Mucosa of descending colon (tissue), 3 donors: ENCODE measurements at regions not wholly inside any gene's neighbourhood (a gene's known extent, or its start where the extent isn't known, plus 50 kb on each side); places are given as distances from the start of the nearest gene placed in this dataset.
"Not testable (repeated sequence)": the region's sequence is repeated elsewhere in the genome, so short reads cannot be mapped to it uniquely, and the experiment has no call there.

Experiments
- ATAC-seq: fragments of 200-7000 bp; cut with Tn5 transposase; one replicate; pipeline ENCODE4 v1.9.1; 2020; ENCODE audit warnings: mild to moderate bottlenecking, moderate library complexity
- DNase-seq, 3 donors: peaks; one replicate each; pipeline ENCODE4 v3.0.0-alpha.2; 2020
- H3K36me3 ChIP-seq: fragments of 200-600 bp; one replicate; pipeline ENCODE4 v1.8.0; 2021; ENCODE audit warnings: low read depth, mild to moderate bottlenecking
- H3K4me1 ChIP-seq: fragments of 200-600 bp; one replicate; pipeline ENCODE4 v1.8.0; 2021; ENCODE audit warnings: low read depth, mild to moderate bottlenecking
- H3K4me3 ChIP-seq: fragments of 200-600 bp; one replicate; pipeline ENCODE4 v1.8.0; 2021; ENCODE audit warnings: mild to moderate bottlenecking
- H3K9me3 ChIP-seq: fragments of 200-600 bp; one replicate; pipeline ENCODE4 v1.8.0; 2021; ENCODE audit warnings: mild to moderate bottlenecking
- intact Hi-C, 2 donors: fragments of 100-400 bp; cut with DNase I in 1 of 2; cut with micrococcal nuclease in 1 of 2; formaldehyde crosslinking; loops; one replicate each; pipeline versions ENCODE4 v1.11.0 to v1.11.1; 2022; cut with DNase I, micrococcal nuclease
- TF ChIP-seq, protein P1 (sequence below): fragments of 200-600 bp; IDR thresholded peaks from one replicate; pipeline ENCODE4 v1.8.0; 2022; ENCODE audit warnings: antibody characterized with exemption, mild to moderate bottlenecking
- donor health status: DM: no; HTN: no; CAD: no; lungs with moderate emphysema.
- donor health status: DM: no; HTN: no; CAD: no.
- donor health status: DM: no; HTN: yes; CAD: no.

DNA sequence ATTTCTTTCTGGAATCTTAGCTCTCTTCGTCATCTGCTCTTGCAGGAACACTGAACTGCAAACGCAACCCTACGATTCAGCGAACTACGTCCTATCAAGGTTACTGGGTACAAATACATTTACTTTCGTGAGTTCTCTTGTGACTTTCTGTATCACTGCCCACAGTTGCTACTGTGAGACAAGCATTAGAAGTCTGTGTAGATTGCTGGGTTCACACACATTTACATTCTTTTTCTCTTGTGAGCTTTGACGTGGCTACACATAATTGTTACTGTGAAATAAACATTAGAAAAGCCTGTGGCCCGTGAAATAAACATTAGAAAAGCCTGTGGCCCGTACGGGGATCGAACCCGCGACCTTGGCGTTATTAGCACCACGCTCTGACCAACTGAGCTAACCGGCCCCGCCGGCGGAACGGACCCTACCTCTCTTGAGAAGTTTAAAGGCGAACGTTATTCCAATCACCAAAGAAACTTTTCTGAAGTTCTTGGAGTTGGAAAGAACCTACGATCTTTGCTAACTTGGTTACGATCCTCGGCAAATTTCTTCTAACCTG is 61.2 kb upstream of the ZNF322 start:
- H3K36me3 ChIP-seq, intact Hi-C loops, DNase-seq, H3K9me3 ChIP-seq, ATAC-seq, H3K4me1 ChIP-seq, H3K4me3 ChIP-seq: not testable (repeated sequence)

DNA sequence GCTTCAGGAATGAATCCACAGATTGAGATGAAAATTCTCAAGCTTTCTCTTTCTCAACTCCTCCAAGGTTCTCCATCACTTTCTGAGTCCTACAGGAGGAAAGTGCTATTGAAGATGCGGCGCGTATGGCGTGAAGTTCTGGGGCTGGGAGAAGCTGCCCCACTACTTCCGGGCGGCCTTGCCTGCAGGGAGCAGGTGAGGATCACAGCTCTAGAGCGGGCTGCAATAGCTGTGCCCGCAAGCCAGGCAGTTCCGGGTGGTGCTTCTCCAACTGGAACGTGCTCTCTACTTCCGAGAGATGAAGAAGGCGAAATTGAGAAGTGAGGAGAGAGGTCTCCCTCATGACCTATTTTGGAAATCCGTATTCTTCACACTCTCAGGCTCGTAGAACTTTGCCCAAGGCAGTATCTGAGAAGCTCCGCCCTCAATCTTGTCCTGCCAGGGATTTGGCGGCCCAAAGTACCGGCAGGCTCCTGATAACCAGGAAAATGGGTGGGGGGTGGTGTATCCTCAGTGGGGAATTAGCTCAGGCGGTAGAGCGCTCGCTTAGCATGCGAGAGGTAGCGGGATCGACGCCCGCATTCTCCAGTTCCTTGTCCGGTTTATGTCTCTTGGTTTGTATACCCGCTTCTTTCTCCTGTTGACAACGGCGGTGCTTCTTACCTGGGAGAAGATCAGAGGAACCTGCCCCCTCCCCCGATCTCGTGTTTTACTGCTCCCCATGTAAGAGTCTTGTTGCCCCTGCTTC is 70.6 kb upstream of the ZNF322 start:
- H3K4me3 ChIP-seq, H3K4me1 ChIP-seq, ATAC-seq, H3K36me3 ChIP-seq, DNase-seq, intact Hi-C loops, H3K9me3 ChIP-seq: not testable (repeated sequence)

DNA sequence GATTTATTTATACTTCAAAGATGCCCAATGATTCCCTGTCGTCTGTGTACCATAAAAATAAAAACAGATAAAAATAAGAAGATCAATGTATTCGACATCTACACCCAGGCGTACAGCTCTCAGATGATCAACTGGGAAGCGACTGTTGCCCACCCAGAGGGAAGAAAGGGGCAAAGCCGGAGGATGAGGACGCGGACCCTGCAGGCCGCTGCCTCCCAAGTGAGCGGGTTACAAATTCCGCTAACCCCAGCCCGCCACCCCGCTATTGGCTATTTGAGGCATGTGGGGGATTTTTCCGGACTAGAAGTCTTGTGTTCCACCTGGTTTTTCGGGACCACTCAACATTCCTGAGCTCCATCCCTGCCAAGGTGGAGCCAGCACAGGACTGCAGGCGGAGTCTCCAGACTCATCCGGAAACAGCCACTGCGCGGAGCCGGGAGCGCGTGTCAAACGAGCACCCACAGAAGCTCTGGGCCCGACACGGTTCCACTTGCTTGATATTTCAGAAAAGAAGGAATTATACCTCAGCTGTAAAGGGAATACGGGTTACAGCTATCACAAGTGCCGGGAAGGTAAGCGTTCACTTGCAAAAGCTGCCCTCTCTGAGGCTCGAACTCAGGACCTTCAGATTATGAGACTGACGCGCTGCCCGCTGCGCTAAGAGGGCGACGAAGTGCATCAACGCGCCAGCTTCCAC is 75.4 kb upstream of the ZNF322 start:
- ATAC-seq, intact Hi-C loops: not testable (repeated sequence)

DNA sequence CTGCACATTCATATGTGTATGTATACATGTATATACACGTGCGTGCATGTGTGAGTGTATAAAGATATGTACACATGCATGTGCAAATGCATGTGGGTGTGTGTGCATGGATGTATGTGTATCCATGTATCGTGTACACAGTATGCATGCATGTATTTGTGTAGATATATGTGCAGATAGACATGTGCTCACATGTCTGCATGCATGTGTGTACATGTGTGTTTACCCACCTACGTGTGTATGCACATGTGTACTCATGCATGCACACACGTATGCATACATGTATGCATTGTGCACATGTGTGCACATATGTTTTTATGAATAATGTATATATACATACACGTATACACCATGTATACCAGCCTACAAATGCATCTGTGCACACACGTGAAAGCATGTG is 80.3 kb upstream of the ZNF322 start:
- H3K4me1 ChIP-seq, result no peaks in the 10 kb centered on the region
- intact Hi-C loops, result no loop called here
- no peak for ATAC-seq
- H3K9me3 ChIP-seq, result peaks cover 4% of the 10 kb centered on the region
- TF ChIP-seq, protein P1, sequence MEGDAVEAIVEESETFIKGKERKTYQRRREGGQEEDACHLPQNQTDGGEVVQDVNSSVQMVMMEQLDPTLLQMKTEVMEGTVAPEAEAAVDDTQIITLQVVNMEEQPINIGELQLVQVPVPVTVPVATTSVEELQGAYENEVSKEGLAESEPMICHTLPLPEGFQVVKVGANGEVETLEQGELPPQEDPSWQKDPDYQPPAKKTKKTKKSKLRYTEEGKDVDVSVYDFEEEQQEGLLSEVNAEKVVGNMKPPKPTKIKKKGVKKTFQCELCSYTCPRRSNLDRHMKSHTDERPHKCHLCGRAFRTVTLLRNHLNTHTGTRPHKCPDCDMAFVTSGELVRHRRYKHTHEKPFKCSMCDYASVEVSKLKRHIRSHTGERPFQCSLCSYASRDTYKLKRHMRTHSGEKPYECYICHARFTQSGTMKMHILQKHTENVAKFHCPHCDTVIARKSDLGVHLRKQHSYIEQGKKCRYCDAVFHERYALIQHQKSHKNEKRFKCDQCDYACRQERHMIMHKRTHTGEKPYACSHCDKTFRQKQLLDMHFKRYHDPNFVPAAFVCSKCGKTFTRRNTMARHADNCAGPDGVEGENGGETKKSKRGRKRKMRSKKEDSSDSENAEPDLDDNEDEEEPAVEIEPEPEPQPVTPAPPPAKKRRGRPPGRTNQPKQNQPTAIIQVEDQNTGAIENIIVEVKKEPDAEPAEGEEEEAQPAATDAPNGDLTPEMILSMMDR, result no peak
- H3K36me3 ChIP-seq, result no peaks in the 10 kb centered on the region
- no peak overlapping the region for H3K4me3 ChIP-seq
- DNase-seq, result no peak

More for the DNA sequence above, 75.4 kb upstream of the ZNF322 start:
- not testable (repeated sequence) for H3K4me3 ChIP-seq, H3K9me3 ChIP-seq, H3K36me3 ChIP-seq, DNase-seq, H3K4me1 ChIP-seq

DNA sequence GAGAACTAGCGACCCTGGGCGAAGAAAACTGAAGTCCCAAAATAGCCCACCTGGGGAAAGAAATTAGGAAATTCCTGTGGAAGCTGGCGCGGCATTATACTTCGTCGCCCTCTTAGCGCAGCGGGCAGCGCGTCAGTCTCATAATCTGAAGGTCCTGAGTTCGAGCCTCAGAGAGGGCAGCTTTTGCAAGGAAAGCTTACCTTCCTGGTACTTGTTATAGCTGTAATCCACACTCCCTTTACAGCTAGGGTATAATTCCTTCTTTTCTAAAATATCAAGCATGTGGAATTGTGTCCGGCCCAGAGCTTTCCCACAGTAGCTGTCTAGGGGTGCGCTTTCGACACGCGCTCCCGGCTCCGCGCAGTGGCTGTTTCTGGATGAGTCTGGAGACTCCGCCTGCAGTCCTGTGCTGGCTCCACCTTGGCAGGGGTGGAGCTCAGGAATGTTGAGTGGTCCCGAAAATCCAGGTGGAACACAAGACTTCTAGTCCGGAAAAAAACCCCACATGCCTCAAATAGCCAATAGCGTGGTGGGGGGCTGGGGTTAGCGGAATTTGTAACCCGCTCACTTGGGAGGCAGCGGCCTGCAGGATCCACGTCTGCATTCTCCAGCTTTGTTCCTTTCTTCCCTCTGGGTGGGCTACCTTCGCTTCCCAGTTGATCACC is 83.7 kb upstream of the ZNF322 start:
- intact Hi-C loops, result no loop called here
- no peak for ATAC-seq
- Histone ChIP-seq H3K36me3 (no peaks in the 10 kb centered on the region), H3K9me3 (peaks cover 7% of the 10 kb centered on the region), H3K4me1 (no peaks in the 10 kb centered on the region), H3K4me3 (no peak overlapping the region)
- TF ChIP-seq, protein P1, result no peak
- DNase-seq, result no peak

DNA sequence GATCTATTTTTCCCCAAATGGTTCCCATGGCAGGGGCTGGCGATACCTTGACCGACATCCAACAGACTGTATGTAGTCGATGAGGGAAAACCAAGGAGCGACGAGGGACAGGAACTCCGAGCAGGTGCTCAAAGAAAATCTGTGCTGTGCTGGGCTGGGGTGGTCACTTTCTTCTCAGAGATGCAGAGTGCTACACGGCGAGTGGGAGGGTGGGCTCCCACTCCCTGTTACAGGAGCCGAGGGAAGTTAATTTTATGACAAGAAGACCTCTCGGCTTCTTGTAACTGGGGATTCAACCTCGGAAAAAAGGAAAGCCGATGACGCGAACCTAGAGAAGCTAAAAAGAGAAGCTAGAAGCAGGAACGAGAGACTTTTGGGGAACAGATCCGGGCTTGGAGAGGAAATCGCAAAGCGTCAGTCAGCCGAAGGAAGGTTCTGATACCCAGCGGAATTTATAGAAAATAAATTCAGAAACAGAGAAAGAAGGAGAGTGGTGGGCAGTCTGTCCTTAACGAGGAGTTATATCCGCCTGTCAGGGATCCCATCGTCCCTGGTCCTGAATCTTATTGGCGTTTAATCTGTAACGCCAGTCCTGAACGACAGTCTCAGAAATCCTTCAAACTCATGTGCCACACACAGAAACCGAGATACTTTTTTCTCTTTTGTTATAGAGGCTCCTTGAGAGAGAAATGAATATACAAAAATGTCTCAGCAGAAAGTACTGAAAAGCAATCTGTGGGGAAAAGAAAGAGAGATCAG is 84.6 kb upstream of the ZNF322 start:
- ATAC-seq, result no peak
- Histone ChIP-seq H3K4me3 (no peak overlapping the region), H3K36me3 (no peaks in the 10 kb centered on the region), H3K9me3 (peaks cover 7% of the 10 kb centered on the region), H3K4me1 (no peaks in the 10 kb centered on the region)
- intact Hi-C loops, result no loop called here
- no peak for DNase-seq
- TF ChIP-seq, protein P1, result no peak

DNA sequence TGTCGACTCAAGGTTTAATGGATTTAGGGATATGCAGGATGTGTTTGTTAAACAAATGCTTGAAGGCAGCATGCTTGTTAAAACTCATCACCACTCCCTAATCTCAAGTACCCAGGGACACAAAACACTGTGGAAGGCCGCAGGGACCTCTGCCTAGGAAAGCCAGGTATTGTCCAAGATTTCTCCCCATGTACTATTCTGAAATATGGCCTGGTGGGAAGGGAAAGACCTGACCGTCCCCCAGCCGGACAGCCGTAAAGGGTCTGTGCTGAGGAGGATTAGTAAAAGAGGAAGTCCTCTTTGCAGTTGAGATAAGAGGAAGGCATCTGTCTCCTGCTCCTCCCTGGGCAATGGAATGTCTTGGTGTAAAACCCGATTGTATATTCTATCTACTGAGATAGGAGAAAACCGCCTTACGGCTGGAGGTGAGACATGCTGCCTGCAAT is 85.3 kb upstream of the ZNF322 start:
- DNase-seq, H3K36me3 ChIP-seq, H3K9me3 ChIP-seq, ATAC-seq, intact Hi-C loops, H3K4me3 ChIP-seq, H3K4me1 ChIP-seq: not testable (repeated sequence)

DNA sequence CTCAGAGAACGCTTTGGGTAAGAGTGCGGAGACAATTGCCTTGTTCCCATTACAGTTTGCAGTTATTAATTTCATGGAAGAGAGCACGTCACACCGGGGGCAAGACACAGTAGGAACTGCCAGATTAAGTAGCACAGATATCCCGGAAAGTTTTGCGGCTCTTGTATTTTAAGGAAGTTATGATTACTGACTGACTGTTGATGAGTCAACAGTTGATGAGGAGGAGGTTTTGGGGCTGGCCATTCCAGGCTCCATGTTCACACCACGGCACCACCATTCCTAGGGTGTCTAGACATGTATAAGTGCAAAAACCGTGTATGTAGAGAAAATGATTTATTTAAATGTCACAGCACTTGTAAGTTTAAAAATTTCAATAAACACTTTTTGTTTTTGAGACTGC is 86.4 kb upstream of the ZNF322 start:
- H3K4me3 ChIP-seq, intact Hi-C loops, H3K36me3 ChIP-seq, ATAC-seq, DNase-seq, H3K9me3 ChIP-seq, H3K4me1 ChIP-seq: not testable (repeated sequence)

DNA sequence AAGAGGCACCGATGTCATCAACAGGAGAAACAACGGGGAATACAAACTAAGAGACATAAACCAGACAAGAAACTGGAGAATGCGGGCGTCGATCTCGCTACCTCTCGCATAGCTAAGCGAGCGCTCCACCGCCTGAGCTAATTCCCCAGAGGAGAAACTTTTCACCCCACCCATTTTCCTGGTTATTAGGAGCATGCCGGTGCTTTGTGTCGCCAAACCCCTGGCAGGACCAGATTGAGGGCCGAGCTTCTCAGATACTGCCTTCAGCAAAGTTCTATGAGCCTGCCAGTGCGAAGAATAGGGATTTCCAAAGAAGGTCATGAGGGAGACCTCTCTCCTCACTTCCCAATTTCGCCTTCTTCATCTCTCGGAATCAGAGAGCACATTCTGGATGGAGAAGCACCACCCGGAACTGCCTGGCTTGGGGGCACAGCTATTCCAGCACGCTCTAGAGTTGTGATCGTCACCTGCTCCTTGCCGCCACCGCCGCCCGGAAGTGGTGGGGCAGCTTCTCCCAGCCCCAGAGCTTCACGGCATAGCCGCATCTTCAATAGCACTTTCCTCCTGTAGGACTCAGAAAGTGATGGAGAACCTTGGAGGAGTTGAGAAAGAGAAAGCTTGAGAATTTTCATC is 89.7 kb upstream of the ZNF322 start:
- DNase-seq, intact Hi-C loops, ATAC-seq, H3K36me3 ChIP-seq, H3K4me1 ChIP-seq, H3K9me3 ChIP-seq, H3K4me3 ChIP-seq: not testable (repeated sequence)

DNA sequence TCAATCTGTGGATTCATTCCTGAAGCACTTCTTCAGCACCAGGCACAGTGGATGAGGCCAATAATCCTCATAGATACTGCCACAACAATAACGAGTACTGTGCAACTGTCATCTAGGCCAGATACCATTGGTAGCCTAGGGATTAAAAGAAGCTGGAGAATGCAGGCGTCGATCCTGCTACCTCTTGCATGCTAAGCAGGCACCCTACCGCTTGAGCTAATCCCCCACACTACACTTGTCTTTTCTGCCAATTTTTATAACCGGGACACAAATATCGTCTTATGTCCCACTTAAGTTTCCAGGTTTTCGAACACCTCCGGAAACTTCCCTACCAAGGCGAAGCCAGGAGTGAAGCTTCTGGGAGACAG is 90.2 kb upstream of the ZNF322 start:
- intact Hi-C loops, H3K36me3 ChIP-seq, H3K4me3 ChIP-seq, DNase-seq, ATAC-seq, H3K9me3 ChIP-seq, H3K4me1 ChIP-seq: not testable (repeated sequence)
